ENCODE measurements at regions not wholly inside any gene's neighbourhood (a gene's known extent, or its start where the extent isn't known, plus 50 kb on each side); places are given as distances from the start of the nearest gene placed in this dataset.

- TF ChIP-seq TAF15 (IDR thresholded peaks at IDR 0.05; ENCODE audit: low read depth, low read length, poor library complexity, severe bottlenecking) (no peak), KAT2B (IDR thresholded peaks at IDR 0.05; ENCODE audit: borderline replicate concordance, low read depth, low read length) (no peak), ZNF30 (CRISPR knock-in tag; IDR thresholded peaks at IDR 0.05) (no peak), ZNF205 (CRISPR knock-in tag; IDR thresholded peaks at IDR 0.05) (no peak), GFI1 (CRISPR knock-in tag; IDR thresholded peaks at IDR 0.05; ENCODE audit: borderline replicate concordance) (peak; percentile 49; the same call in 1 of the 2 replicates), MTERF4 (CRISPR knock-in tag; IDR thresholded peaks at IDR 0.05) (no peak), ZNF337 (CRISPR knock-in tag; IDR thresholded peaks at IDR 0.05; ENCODE audit: borderline replicate concordance, low read depth) (no peak), ZNF674 (CRISPR knock-in tag; IDR thresholded peaks at IDR 0.05; ENCODE audit: low read depth) (no peak), NFKB2 (CRISPR knock-in tag; IDR thresholded peaks at IDR 0.05; ENCODE audit: borderline replicate concordance) (no peak), ELK4 (CRISPR knock-in tag; IDR thresholded peaks at IDR 0.05; ENCODE audit: borderline replicate concordance) (no peak)
- TF ChIP-seq, protein P1, sequence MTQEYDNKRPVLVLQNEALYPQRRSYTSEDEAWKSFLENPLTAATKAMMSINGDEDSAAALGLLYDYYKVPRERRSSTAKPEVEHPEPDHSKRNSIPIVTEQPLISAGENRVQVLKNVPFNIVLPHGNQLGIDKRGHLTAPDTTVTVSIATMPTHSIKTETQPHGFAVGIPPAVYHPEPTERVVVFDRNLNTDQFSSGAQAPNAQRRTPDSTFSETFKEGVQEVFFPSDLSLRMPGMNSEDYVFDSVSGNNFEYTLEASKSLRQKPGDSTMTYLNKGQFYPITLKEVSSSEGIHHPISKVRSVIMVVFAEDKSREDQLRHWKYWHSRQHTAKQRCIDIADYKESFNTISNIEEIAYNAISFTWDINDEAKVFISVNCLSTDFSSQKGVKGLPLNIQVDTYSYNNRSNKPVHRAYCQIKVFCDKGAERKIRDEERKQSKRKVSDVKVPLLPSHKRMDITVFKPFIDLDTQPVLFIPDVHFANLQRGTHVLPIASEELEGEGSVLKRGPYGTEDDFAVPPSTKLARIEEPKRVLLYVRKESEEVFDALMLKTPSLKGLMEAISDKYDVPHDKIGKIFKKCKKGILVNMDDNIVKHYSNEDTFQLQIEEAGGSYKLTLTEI (CRISPR knock-in tag; conservative IDR thresholded peaks at IDR 0.05): no peak
- TF ChIP-seq, protein P2, sequence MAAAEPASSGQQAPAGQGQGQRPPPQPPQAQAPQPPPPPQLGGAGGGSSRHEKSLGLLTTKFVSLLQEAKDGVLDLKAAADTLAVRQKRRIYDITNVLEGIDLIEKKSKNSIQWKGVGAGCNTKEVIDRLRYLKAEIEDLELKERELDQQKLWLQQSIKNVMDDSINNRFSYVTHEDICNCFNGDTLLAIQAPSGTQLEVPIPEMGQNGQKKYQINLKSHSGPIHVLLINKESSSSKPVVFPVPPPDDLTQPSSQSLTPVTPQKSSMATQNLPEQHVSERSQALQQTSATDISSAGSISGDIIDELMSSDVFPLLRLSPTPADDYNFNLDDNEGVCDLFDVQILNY (CRISPR knock-in tag; conservative IDR thresholded peaks at IDR 0.05): no peak
- TF ChIP-seq, protein P3, sequence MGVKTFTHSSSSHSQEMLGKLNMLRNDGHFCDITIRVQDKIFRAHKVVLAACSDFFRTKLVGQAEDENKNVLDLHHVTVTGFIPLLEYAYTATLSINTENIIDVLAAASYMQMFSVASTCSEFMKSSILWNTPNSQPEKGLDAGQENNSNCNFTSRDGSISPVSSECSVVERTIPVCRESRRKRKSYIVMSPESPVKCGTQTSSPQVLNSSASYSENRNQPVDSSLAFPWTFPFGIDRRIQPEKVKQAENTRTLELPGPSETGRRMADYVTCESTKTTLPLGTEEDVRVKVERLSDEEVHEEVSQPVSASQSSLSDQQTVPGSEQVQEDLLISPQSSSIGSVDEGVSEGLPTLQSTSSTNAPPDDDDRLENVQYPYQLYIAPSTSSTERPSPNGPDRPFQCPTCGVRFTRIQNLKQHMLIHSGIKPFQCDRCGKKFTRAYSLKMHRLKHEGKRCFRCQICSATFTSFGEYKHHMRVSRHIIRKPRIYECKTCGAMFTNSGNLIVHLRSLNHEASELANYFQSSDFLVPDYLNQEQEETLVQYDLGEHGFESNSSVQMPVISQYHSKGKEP (CRISPR knock-in tag; IDR thresholded peaks at IDR 0.05): no peak
- TF ChIP-seq, protein P4, sequence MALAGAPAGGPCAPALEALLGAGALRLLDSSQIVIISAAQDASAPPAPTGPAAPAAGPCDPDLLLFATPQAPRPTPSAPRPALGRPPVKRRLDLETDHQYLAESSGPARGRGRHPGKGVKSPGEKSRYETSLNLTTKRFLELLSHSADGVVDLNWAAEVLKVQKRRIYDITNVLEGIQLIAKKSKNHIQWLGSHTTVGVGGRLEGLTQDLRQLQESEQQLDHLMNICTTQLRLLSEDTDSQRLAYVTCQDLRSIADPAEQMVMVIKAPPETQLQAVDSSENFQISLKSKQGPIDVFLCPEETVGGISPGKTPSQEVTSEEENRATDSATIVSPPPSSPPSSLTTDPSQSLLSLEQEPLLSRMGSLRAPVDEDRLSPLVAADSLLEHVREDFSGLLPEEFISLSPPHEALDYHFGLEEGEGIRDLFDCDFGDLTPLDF (CRISPR knock-in tag; IDR thresholded peaks at IDR 0.05): no peak
- TF ChIP-seq, protein P5, sequence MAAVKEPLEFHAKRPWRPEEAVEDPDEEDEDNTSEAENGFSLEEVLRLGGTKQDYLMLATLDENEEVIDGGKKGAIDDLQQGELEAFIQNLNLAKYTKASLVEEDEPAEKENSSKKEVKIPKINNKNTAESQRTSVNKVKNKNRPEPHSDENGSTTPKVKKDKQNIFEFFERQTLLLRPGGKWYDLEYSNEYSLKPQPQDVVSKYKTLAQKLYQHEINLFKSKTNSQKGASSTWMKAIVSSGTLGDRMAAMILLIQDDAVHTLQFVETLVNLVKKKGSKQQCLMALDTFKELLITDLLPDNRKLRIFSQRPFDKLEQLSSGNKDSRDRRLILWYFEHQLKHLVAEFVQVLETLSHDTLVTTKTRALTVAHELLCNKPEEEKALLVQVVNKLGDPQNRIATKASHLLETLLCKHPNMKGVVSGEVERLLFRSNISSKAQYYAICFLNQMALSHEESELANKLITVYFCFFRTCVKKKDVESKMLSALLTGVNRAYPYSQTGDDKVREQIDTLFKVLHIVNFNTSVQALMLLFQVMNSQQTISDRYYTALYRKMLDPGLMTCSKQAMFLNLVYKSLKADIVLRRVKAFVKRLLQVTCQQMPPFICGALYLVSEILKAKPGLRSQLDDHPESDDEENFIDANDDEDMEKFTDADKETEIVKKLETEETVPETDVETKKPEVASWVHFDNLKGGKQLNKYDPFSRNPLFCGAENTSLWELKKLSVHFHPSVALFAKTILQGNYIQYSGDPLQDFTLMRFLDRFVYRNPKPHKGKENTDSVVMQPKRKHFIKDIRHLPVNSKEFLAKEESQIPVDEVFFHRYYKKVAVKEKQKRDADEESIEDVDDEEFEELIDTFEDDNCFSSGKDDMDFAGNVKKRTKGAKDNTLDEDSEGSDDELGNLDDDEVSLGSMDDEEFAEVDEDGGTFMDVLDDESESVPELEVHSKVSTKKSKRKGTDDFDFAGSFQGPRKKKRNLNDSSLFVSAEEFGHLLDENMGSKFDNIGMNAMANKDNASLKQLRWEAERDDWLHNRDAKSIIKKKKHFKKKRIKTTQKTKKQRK (IDR thresholded peaks at IDR 0.05; ENCODE audit: low read length): no peak
- TF ChIP-seq, protein P6, sequence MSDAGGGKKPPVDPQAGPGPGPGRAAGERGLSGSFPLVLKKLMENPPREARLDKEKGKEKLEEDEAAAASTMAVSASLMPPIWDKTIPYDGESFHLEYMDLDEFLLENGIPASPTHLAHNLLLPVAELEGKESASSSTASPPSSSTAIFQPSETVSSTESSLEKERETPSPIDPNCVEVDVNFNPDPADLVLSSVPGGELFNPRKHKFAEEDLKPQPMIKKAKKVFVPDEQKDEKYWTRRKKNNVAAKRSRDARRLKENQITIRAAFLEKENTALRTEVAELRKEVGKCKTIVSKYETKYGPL (CRISPR knock-in tag; IDR thresholded peaks at IDR 0.05): no peak
Observed at GRCh38 chrX:44705817-44706551, 137.8 kb upstream of the DUSP21 start (continued).

Measured in HepG2 (cell line).